Activated CD4-positive, alpha-beta T cell treated with anti-CD3 and anti-CD28 coated beads for 48 hours (primary cell): ENCODE measurements at regions not wholly inside any gene's neighbourhood (a gene's known extent, or its start where the extent isn't known, plus 50 kb on each side); places are given as distances from the start of the nearest gene placed in this dataset.
"Not testable (repeated sequence)": the region's sequence is repeated elsewhere in the genome, so short reads cannot be mapped to it uniquely, and the experiment has no call there.

Experiments used
- DNase-seq: peaks from one replicate; pipeline ENCODE4 v3.0.0-alpha.2; 2020

GRCh38 chr6:144939921-144940320 is 654.8 kb downstream of the UTRN start:
- DNase-seq: no peak

GRCh38 chr6:144944106-144944505 is 659.0 kb downstream of the UTRN start:
- no peak for DNase-seq

- DNase-seq: no peak
These were observed 662.4 kb downstream of the UTRN start for GRCh38 chr6:144947398-144947976.

- no peak for DNase-seq
These were observed 666.7 kb downstream of the UTRN start for GRCh38 chr6:144951730-144952437.

DNA sequence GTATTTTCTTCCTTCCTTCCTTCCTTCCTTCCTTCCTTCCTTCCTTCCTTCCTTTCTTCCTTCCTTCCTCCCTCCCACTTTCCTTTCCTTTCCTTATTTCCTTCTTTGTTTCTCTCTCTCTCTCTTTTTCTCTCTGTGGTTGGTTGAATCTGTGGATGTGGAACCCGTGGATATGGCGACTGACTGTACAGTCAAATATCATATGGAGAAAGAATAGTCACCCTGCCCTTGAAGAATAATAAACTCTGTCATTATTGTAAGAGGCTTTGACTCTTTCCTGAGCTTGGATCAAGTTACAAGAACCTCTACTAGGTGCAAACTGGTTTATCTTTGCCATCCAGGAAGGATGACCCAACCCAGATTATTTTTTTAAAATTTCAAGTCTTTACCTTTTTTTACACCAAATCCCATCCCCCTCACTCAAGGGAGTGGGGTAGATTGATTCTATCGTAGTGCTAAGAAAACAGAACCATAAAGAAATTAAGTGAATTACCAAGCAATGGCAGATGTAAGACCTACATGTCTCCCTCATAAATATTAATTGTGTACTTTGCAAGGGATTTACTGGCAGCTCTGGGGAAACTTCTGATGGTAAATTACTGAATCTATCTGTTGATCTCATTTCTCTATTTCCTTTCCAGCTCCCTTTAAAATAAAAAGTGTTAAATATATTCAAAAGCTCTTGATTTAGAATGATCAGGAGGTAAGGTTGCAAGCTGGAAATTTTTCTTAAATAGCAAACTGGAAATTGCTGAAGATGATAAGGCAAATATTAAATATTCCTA is 667.5 kb downstream of the UTRN start:
- DNase-seq: no peak

- no peak for DNase-seq
These were observed 668.6 kb downstream of the UTRN start for GRCh38 chr6:144953552-144954240.

GRCh38 chr6:144954241-144954556 is 669.1 kb downstream of the UTRN start:
- no peak for DNase-seq

DNA sequence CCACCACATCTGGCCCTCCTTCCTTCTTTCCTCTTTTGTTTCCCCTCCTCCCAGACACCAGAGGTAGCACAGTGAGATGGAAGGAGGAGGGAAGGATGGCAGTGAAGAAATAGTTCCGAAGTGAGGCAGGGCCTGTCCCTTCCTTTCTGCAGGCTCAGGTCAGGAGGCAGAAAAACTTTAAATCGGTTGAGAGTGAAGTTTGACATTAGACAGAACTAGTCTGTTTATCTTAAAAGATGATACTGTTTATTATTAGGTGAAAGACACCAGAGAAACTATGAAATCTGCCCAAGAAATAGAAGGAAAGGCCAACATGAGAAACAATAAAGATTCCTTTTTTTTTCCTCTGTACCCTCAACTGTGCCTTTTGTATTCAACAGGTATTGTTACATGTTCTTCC is 670.3 kb downstream of the UTRN start:
- DNase-seq: no peak

DNA sequence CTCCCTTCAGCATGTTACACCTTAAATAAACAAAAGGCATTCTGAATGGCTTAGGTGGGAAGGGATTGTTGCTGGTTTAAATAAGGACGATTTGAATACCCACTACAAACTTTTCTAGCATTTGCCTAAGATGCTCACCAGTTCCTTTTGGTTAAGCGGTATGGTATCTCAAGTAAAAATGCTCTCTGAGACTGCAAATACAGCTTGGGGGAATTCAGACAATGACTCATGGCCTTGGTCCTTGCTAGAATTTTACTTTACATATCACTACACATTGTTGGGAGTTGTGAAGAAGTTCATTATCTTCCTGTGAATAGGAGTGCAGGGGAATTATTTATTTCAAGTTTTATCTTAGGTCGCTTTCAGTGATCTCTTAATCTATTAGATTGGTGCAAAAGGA is 670.7 kb downstream of the UTRN start:
- no peak for DNase-seq

DNA sequence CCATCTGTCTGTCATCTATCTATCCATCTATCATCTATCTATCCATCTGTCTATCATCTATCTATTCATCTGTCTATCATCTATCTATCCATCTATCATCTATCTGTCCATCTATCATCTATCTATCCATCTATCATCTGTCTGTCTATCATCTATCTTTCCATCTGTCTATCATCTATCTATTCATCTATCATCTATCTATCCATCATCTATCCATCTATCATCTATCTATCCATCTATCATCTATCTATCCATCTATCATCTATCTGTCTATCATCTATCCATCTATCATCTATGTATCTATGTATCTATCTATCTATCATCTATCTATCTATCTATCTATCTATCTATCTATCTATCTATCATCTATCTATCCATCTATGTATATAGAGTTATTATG is 671.6 kb downstream of the UTRN start:
- not testable (repeated sequence) for DNase-seq

DNA sequence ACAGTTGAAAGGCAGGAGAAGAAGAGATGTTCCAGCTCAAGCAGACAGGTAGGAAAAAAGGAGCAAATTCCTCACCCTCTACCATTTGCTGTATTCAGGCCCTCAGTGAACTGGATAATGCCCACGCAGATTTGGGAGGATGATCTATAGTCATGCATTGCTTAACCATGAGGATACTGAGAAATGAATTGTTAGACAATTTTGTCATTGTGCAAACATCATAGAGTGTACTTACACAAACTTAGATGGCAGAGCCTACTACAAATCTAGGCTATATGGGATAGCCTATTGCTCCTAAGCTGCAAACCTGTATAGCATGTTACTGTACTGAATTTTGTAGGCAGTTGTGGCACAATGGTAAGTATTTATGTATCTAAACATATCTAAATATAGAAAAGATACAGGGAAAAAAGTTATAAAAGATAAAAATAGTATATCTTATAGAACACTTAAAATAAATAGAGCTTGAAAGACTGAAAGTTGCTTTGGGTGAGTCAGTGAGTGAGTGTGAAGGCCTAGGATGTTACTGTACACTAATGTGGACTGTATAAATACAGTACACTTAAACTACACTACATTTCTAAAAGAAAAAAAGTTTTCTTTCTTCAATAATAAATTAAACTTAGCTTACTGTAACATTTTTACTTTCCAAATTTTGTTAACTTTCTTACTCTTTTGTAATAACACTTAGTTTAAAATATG is 672.3 kb downstream of the UTRN start:
- no peak for DNase-seq

DNA sequence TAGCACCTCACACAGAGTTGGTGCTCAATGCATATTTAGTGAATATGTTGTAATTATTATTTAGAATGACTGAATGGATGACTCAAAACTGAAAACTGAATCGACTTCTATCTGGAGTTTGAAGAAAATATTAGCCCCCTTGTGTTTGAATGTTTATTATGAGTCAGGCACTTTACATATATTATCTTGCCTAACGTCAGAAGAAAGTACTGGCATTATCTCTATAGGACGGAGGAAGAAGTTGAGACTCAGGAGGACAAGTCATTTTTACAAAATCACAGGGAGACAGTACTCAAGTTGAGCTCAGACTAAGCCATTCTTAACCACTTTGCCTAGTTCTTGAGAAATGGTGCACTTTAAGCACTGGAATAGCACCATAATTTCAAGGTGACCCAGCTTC is 684.0 kb downstream of the UTRN start:
- no peak for DNase-seq

DNA sequence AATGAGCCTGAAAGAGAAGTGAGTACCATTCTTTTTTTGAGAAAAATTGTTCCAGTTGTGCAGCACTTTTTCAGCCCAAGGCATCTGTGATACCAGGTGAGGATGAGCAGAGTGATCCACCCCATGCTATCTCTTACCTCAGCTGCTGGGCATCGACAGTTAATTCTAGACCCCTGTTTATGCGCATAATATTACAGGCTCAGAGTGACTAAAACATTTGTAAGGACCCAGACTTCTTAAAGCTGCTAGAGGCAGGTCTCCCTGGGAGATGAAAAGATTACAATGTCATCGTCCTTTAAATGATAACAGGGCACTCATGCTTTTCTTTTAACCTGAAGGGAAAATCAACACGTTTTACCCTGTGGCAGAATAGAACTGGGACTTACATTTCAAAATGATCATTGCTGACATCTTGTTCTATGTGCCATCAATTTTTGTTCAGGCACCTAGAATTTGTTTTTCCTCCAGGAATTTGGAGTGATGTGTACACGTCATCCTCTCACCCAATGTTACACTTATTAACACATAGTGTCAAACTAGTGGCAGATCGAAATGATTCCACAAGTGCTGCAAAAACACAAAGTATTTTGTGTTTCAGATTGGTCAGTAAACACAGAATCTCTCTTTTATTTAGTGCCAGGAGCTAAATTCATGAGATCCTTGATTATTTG is 684.6 kb downstream of the UTRN start:
- no peak for DNase-seq

GRCh38 chr6:144977250-144977864 is 692.2 kb downstream of the UTRN start:
- not testable (repeated sequence) for DNase-seq

- no peak for DNase-seq
These were observed 693.1 kb downstream of the UTRN start for GRCh38 chr6:144978208-144978607.

GRCh38 chr6:144986271-144986670 is 701.1 kb downstream of the UTRN start:
- no peak for DNase-seq

GRCh38 chr6:144989319-144990107 is 704.4 kb downstream of the UTRN start:
- no peak for DNase-seq

DNA sequence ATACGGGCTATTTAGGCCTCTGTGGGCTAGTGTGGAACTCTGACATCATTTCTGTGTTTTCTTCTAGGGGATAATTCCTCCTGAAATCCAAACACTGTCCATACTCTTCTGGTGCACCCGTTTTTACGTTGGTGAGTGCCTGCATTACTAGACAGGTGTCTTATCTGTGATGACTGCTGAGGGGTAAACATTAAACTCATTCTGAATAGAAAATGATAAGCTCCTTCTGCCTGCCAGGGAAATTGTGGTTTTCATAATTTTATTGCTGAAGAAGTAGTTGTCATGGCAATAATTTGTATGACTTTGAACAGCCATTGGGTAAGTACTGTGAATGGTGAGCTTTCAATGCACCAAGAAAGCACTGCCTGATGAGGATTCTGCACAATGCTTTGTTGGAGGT is 705.6 kb downstream of the UTRN start:
- no peak for DNase-seq

GRCh38 chr6:144993870-144994269 is 708.7 kb downstream of the UTRN start:
- DNase-seq: no peak

DNA sequence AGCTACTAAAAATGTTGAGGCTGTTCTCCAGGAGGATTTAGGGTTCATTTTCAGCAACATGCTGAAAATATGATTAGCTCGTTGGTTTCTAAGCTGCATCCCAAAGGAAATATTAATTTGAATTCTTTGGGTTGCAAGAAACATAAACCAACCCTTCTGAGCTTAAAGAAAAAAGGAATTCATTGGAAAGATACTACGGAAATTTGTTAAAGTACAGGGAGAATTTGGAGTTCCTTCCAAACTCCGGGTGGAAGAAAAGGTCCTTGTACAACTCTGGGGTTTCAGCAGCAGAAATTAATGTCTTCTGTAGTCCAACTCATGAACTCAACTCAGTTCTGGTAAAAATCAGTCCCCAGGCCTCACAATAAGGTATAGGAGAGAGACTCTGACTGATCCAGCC is 712.9 kb downstream of the UTRN start:
- DNase-seq: no peak

DNA sequence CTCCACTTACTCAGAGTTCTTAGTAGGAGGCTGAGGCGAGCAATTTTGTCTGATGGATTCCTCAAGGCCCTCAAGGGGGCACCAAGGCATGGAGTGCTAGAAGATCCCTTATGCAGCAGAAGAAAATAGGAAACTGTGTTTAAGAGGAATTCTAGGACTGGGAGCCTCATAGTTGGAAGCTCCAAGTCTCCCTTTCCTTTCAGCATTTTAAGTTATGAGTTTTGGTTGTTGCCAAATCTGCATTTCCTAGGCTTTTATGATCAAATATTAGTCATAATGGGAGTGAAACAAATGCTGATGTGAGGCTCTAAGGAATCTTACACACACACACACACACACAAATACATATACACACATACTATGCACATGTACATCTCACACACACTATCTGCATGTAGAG is 714.0 kb downstream of the UTRN start:
- no peak for DNase-seq
